GM12892 (cell line): ENCODE measurements at regions not wholly inside any gene's neighbourhood (a gene's known extent, or its start where the extent isn't known, plus 50 kb on each side); places are given as distances from the start of the nearest gene placed in this dataset.

ENCODE experiments used
- POLR2AphosphoS5 ChIP-seq: IDR thresholded peaks from 2 replicates; pipeline ENCODE4 v1.6.1; 2011; ENCODE audit warnings: low read depth, low read length, control low read depth
- TAF1 ChIP-seq: IDR thresholded peaks from 2 replicates; pipeline ENCODE4 v1.6.1; 2011; ENCODE audit warnings: low read depth, mild to moderate bottlenecking, control low read depth, low read length, borderline replicate concordance

- no peak for TF ChIP-seq POLR2AphosphoS5
- TF ChIP-seq TAF1, result no peak
Observed at GRCh38 chr16:64094181-64094965, 1027.5 kb downstream of the CDH11 start.
